Suppressor macrophage treated with lipopolysaccharide for 4 hours (primary cell): ENCODE measurements at regions not wholly inside any gene's neighbourhood (a gene's known extent, or its start where the extent isn't known, plus 50 kb on each side); places are given as distances from the start of the nearest gene placed in this dataset.

Experiments used
- DNase-seq: peaks from one replicate; pipeline ENCODE4 v3.0.0-alpha.2; 2020

DNA sequence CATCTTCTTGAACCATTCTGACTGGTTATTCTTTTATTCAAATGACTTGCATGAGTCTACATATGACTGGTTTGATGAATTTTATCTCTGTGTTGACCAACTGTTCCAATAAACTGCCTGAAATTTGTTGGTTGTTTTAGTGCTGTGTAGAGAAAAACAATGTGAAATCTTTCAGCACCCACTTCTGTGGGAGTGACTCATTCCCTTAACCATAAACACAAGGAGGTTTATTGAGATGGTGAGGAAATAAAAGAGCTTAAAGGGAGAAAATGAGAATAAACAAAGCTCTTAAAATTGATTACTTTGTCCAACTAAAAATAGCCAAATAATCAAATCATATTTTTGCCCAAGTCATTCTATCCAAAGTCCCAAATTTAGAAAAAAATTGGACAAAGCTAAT lies 341.1 kb downstream of the TGFB2 start:
- no peak for DNase-seq

DNA sequence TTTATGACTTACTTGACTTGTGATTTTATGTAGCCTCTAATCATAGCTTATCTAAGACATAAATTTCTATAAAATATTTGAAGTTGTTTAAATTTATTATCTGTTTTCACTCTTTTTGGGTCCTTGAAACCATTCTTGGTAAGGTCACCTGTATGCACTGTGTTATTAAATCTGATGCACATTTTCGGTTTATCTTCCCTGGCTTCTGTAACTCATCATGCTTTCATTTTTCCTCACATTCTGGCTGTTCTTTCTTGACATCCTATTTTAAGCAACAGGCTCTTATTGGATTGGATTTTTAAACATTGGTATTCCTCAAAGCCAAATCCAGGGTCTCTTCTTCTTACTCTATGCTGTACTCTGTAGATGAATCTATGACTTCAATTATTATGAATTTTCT lies 341.6 kb downstream of the TGFB2 start:
- no peak for DNase-seq

DNA sequence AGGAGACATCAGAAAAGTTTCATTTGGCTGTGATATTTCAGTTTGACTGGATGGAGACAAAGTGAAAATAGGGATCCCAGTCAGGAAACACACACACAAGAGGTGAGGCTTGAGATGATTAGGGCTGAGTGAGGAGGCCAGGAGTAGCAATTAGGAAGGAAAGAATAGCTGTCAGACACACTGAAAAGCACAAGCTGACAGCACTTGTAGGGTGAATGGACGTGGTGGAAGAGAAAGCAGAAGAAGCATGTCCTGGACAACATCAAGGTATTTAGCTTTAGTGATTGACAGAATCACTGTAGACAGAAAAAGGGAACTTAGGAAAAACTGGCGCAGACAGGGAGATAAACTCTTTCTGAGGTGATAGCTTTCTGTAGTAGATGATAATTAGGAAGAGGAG lies 347.7 kb downstream of the TGFB2 start:
- DNase-seq: no peak

DNA sequence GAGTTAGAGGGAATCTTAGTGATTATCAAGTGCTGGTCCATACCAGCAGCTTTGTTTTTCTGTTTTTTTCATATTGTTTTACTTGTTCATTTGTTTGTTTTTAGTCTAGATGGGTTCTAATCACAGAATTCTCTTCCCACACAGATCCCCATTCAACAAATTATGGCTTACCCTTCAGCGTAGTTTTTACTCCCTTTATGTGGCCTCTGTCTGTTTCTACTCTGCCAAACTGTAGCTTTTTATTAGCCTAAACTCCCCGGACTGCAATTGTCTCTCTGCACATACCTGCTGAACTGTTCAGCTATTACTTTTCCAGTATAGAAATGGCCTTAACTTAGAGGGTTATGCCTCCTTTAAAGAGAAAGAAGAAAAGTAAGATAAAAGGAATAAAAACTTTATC lies 348.5 kb downstream of the TGFB2 start:
- DNase-seq: no peak

DNA sequence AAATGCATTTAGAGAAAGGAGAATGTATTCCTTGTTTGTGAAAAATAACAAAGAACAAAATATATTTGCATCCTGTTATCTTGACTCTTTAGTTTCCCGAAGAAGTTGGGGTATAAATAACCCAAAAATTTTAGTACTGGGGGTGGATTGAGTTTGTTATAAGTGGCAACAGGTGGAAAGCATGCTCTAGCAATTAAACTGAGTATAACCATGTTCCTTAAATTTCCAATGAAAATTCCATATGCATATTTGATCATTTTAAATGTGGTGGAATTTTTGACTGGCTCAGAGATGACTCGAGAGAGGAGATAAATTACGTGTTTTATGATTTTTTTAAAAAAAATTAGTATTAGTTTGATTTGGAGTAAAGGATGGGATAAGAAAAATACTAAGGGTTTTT lies 348.9 kb downstream of the TGFB2 start:
- DNase-seq: no peak

DNA sequence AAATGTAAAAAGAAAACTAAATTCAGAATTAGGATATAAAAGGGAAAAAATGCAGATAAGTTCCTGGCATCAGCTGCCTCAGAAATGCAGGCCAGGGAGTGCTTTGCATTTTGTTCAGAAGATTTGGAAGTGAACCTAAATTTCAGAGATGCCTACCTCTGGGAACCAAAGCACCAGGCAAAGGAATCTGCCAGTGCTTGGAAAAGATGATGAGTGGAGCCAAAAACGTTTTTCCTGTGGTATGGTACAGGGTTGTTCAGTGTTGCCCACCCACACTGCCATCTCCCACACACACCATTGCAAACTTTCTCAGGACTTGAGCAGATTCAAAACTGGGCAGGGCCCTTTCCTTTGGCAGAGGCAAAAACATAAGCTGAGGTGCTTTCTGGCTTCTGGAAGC lies 349.5 kb downstream of the TGFB2 start:
- no peak for DNase-seq

DNA sequence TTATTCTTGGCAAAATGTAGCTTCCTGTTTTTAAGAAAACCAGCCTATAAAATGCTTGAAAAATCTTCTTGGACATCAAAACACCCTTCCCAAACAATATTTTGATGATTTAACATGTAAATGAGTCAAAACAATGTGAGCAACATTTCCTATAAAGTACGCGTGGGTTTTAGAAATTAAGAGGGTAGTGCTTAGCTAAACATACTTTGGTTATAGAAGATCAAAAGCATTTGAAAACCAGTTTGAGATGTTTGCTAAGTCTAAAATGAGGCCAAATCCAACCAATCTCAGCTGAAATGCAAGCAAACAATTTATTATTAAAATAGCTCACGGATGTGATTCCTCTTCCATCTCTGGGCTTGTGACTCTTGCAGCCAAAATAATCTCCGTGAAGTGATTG lies 350.4 kb downstream of the TGFB2 start:
- DNase-seq: no peak

DNA sequence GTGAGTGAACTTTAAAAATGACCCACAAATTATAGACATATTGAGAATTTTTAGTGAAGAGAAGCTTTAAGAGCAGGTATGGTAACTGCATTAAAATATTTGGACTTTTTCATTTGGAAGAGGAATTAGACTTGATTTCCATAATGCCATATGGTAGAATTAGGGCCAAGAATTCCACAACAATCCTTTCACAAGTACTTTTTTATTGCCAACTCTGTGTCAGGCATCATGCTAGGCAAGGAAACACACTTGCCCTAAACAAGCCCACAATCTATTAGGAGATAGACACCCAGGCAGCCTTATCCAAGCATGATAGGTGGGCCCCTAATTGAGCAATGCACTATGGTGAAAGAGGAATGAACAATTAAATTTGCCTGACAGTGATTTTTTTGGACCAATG lies 353.0 kb downstream of the TGFB2 start:
- DNase-seq: no peak

DNA sequence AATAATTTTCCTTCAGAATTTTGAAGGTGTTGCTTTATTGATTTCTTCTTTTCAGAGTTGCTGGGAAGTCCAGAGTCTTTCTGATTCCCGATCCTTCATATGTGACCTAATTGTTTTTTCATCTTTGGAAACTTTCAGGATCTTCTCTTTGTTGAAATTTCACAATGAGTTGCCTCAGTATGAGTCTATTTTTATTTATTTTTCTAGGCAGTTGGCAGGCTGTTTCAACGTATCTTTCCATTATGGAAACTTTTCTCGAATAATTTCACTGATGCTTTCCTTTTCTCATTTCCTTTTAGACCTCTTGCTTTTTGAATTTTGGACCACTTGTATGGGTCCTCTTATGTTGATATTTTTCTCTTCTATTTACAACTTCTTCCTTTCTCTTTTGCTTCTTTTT lies 354.3 kb downstream of the TGFB2 start:
- no peak for DNase-seq

DNA sequence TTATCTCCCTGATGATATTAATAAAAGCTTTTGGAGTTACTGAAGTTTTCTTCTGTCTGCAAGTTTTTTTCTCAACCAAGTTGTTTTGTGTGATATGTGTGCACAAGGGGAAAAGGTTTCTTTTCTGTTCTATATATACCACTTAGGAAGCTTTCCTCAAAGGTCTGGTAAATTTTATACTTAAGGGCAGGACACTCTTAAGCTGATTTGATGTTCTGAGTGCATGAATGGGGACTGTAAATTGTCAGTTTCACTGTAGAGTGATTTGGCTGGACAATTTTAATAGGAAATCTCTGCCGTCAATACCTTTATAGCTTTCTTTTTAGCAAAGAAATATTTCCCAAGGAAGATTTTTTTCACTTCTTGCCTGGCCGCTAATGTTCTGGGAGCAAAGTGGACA lies 354.7 kb downstream of the TGFB2 start:
- DNase-seq: no peak

DNA sequence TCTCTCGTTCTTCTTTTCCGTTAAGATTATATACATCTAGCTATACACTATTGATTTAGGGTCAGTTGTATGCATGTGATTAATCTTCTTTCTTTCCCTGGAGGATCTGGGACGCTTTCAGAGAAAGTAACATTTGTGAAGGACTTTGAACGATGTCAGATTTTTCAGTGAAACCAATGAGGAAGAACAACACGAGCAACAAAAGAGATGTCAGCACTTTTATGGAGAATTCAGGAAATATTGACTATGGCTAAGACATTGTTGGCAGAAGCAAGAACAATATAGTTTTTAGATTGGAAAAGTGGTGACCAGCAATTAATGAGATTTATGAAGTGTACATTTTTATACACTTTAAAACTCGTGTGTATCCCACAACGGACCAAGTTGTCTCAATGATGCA lies 355.5 kb downstream of the TGFB2 start:
- DNase-seq: no peak

DNA sequence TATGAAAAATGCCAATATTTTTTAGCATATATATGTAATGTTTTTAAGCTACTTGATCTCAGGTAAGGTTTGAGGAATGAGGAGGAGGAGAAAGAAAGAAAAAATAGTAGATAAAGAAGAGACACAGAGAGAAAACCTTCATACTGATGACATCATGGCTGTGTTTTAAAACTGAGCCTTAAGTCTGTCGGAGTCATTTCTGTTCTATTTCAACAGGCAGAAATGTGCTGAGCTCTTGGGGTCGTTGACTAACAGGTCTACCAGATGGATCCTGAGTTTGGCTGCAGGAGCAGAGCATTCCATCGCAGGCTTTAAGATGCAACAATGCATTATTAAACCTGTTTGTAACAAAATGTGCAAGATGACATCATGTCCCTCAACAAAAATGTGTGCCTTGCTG lies 356.0 kb downstream of the TGFB2 start:
- no peak for DNase-seq

DNA sequence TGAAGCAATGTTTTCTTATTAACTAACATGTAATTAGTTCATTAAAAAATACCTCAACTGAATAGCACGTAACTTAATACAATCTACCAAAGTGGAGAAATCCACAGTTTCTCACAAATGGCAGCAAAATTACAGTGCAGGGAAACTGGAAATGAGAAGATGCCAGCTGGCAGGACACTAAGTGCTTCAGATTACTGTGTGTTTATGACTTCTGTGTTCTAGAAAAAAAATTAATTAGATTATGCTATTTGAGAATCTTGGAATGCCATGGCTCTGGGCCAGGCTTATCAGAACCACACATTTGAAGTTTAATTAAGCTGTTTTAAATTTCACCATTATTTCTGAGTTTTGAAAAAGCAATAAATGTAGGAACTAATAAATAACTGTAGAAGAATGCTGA lies 357.6 kb downstream of the TGFB2 start:
- DNase-seq: no peak

DNA sequence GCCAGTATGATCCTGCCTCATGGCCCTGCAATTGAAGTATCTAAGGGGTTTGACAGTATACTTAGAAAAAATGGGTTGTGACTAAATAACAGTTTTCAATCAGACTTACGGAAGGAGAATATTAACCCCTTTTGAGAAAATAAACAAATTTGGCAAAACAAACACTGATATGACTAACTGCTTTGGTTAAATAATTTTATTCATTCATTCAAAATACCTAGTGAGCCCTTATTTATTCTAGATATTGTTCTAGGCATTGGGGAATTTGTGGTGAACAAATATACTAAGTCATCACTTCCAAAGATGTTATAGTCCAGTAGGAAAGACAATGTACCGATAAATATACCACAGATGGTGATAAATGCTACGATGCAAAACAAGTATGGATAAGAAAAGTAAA lies 358.7 kb downstream of the TGFB2 start:
- DNase-seq: no peak

DNA sequence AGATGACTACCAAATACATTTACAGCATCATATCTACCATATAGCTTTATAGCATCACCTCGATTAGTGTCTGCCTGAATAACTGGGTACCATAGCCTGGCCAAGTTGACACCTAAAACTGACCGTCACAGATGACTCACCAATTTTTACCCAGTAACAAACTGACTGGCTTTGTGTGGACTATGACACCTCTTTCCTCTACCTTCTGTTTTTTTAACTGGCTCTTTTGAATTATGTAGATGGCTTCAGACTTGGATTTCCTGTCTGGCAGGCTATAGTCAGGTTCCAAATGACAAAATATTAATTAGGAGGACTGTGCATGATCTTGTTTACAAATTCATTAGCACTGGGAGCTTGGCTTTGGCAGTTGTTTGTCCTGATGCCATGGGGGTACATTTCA lies 360.3 kb downstream of the TGFB2 start:
- no peak for DNase-seq

DNA sequence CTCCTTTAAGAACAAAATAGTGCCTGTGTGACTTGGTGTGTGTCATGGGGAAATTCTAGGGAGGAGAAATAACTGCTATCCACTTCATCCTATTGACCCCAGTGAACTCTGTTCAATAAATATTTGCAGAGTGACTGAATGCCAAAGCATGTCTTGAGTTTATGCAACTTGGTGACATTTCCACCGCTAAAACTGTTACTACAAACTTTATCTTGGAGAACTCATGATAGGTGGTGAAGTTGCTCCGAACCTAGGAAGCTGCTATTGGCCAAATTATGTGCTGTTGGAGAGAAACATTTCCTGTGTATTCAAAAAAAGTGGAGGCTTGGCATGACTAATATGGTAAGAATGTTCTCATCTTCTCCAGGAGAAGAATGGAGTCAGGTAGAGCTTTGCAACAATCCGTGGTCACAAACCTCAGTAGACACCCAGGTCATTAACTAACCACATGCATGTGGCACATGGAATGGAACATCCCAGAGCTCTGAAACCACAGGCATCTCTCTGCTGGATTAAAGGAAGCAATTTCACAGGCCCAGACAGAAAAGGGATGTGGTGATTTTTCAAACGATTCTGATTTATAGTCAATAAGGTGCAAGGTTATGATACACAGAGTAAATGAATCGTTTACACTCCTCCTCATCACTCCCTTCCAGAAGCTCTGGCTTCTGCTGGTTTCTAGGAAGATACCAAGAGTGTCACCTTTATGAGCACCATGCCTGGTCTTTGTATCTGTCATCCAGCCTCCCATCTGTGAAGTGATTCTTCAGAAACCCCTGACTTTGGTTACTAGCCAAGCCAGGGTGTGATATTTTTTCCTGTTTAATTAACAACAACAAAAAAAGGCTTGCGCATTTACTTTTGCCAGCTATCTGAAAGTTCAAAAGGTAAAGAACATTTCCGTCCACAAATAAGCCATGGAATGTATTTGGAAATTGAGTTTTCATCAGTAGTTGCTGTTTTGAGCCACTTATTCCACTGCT lies 361.1 kb downstream of the TGFB2 start:
- no peak for DNase-seq

DNA sequence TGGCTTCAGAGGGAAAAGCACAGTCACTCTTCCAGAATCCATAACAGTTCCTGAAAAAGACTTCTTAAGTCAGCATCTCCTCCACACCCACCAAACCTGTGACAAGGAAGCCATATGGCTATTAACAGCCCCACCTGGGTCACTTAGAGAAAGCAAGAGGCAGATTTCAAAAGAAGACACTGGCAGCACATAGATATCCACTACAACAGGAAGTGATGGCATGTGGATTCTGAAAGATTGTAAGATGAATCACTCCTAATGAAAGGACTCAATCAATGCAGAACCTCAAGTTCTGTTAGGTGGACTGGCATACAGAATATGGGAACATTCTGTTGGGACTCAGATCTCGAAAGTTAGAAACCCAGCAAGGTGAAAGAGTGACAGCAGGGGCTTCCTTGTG lies 365.9 kb downstream of the TGFB2 start:
- DNase-seq: no peak

DNA sequence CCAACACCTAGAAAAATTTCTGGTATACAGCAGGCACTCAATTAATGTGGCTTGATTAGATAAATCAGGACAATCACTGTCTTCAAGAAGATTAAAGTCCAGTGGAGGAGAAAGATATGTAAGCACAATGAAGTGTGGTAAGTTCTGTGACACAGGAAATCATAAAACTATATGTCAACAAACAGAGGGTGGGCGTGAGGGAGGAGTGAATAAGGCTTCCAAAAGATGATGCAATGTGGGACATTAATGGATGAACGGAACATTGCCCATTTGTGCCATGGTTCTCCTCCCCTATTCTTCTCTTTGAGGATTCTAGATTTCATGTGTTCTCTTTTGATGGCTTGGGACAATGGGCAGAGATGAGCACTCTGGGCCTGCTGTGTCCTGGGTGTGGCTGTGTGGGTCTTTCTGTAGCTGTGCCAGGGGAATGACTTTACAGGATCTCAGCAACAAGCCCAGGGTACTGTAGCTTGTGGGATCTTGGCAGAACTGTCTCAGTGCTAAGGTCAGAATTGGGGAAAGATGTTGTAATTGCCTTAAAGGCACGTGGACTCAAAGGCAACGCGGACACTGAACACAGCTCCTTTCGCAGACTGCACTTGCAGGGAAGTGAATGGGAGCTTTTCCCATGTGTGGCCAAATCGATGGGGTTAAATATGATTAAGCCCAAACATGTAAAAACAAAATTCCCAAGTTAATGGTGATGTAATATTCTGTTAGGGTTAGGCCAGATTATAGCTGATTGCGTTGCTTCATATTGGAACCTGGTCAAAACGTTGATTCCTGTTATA lies 366.9 kb downstream of the TGFB2 start:
- DNase-seq: no peak

DNA sequence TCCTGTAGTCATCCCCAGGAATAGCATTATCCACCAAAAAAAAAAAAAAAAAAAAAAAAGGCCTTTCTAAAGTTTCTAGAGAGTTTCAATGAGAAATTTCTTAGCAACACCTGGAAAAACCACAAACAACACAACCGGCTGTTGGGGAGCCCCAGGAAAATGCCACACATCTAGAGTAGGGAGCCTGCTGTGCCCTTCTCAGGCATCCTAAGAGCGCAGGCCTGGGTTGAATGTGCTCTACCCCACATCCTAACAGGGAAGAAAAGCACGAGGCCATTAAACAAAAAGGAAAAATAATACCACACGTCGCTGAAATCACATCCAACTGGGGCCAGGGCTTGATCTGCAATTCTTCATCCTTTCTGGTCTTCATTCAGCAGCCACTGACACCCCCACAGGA lies 367.5 kb downstream of the TGFB2 start:
- no peak for DNase-seq

DNA sequence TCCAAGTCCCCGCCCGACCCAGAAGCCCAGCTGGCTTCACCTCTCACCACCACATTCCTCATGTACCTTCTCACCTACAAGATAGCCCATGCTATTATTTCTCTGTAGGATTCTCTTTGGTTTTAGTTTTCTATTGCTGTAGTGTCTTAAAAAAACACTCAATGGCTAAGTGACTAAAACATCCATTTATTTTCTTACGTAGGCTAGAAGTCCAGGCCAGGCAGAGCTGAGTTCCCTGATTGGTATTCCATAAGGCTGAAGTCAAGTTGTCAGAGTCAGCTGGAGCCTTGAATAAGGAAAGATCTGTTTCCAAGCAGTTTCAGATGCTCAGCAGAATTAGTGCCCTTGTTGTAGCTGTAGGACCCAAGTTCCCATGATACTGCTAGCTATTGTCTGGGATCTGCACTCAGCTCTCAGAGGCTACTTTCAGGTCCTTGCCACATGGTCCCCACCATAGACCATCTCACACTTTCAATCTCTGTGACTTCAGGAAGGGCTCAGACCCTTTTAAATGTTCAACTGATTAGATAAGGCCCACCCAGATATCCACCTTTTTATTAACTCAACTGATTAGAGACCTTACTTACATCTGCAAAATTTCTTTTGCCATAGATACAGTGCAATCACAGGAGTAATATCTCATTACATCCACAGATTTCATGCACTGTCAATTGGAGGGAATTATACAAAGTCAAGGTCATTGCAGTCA lies 371.0 kb downstream of the TGFB2 start:
- no peak for DNase-seq

DNA sequence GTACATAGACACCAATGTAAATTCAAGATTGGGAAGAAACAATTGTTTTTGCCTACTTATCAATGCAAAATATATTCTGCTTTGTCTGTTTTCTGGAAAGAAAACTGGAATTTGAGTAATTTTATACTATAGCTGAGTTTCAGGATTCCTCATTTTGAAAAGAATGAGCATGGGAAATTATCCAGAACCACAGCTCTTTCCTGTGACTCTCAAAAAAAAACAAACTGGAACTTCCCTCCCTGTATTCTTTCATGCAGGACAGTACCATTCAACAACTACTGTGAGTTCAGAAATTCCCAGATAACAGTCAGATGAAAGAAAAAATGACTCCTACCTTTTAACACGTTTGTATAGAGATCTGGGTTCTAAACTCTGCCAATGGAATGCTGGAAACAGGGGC lies 372.4 kb downstream of the TGFB2 start:
- no peak for DNase-seq

DNA sequence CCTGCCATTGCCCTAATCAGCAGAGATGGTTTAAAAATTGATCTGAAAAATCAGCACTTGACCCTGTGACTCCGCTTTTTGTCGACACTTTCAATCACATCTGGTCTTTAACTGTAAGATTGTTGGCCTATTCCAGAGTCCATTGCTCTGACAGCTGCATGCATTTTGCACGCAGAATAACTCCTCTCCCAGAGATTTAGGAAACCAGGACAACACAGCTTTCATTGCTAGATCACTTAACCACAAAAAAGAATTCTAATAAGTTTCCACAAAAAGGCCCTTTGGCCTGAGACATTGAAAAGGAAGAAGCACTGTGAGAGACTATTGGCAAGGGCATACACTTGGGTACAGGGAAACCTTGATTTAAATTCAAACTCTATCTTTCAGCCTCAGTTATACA lies 373.1 kb downstream of the TGFB2 start:
- no peak for DNase-seq

DNA sequence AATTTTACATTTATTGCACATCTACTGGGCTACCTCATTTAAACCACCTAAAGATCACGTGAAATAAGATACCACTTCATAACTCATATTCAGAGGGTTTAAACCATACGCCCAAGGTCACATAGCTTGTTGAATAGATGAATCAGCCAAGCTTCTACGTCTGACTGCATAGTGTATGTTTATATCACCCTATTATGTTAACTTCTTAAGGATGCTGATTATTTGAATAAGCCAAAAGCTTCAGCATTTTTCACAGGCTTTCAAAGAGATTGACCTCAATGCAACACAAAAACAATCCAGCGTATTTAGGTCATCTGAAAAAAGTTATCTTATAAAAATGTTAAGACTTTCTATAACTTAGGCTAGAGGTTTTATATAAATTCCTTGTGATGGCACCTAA lies 373.8 kb downstream of the TGFB2 start:
- no peak for DNase-seq
